PC-9 (cell line): ENCODE measurements at regions not wholly inside any gene's neighbourhood (a gene's known extent, or its start where the extent isn't known, plus 50 kb on each side); places are given as distances from the start of the nearest gene placed in this dataset.

Experiments used
- BruUV-seq: library from RNA; stranded (reverse); fragments of 400-500 nt; replicated peaks from 2 replicates; lab custom pipeline; 2021; lab: Mats Ljungman, UMichigan
- CTCF ChIA-PET: fragments of 300-600 bp; sonication (Branson Sonifier 250); formaldehyde crosslinking; loops from one replicate; lab custom pipeline; 2022; ENCODE audit warnings: antibody characterized with exemption; lab: Charles Lee
- POLR2A ChIA-PET: fragments of 300-600 bp; sonication (Branson Sonifier 250); formaldehyde crosslinking; loops from one replicate; lab custom pipeline; 2022; ENCODE audit warnings: antibody characterized with exemption; ENCODE audit not compliant: unreplicated experiment; lab: Charles Lee
- DNase-seq, 2 experiments: peaks; one replicate each; pipeline versions ENCODE4 v3.0.0 to v3.0.0-alpha.2; 2015 to 2022; ENCODE audit warnings: mixed read lengths in 1 of 2
- H2AFZ ChIP-seq: fragments of 200-600 bp; sonication (generic); 2 replicates; pipeline ENCODE4 v1.8.1; 2017; ENCODE audit warnings: antibody characterized with exemption
- H3F3A ChIP-seq: fragments of 200-600 bp; sonication (generic); 2 replicates; pipeline ENCODE4 v1.8.1; 2017; ENCODE audit warnings: antibody characterized with exemption, mild to moderate bottlenecking, low read depth; ENCODE audit not compliant: insufficient read depth
- H3K27ac ChIP-seq: fragments of 200-600 bp; sonication (generic); 2 replicates; pipeline ENCODE4 v1.6.1; 2016; ENCODE audit warnings: mixed run types
- H3K27me3 ChIP-seq: fragments of 200-600 bp; sonication (generic); 2 replicates; pipeline ENCODE4 v1.6.1; 2016; ENCODE audit warnings: low read depth, mixed run types; ENCODE audit not compliant: insufficient read depth
- H3K36me3 ChIP-seq: fragments of 200-600 bp; sonication (generic); 2 replicates; pipeline ENCODE4 v1.6.1; 2016; ENCODE audit warnings: low read depth, mixed run types
- H3K4me1 ChIP-seq: fragments of 200-600 bp; sonication (generic); replicated peaks from 2 replicates; pipeline ENCODE4 v1.6.1; 2016; ENCODE audit warnings: mixed run types; ENCODE audit not compliant: insufficient read depth
- H3K4me2 ChIP-seq: fragments of 200-600 bp; sonication (generic); 2 replicates; pipeline ENCODE4 v1.6.1; 2017; ENCODE audit warnings: mixed run types
- H3K4me3 ChIP-seq: fragments of 200-600 bp; sonication (generic); 2 replicates; pipeline ENCODE4 v1.6.1; 2016; ENCODE audit warnings: mixed run types
- H3K79me2 ChIP-seq: fragments of 200-600 bp; sonication (generic); 2 replicates; pipeline ENCODE4 v1.6.1; 2017; ENCODE audit warnings: low read depth, mixed run types
- H3K9me2 ChIP-seq: fragments of 200-600 bp; sonication (generic); 2 replicates; pipeline ENCODE4 v1.8.1; 2017; ENCODE audit warnings: mild to moderate bottlenecking; ENCODE audit not compliant: insufficient read depth
- H3K9me3 ChIP-seq: fragments of 200-600 bp; sonication (generic); 2 replicates; pipeline ENCODE4 v1.8.1; 2016; ENCODE audit warnings: low read depth; ENCODE audit not compliant: insufficient read depth
- H4K20me1 ChIP-seq: fragments of 200-600 bp; sonication (generic); 2 replicates; pipeline ENCODE4 v1.8.1; 2017; ENCODE audit not compliant: insufficient read depth
- CTCF ChIP-seq: fragments of 200-600 bp; sonication (generic); conservative IDR thresholded peaks from 2 replicates; pipeline ENCODE4 v1.6.1; 2017; ENCODE audit warnings: mixed run types, antibody characterized with exemption, mild to moderate bottlenecking, moderate library complexity
- EZH2 ChIP-seq: fragments of 200-600 bp; sonication (generic); IDR thresholded peaks from 2 replicates; pipeline ENCODE4 v1.8.0; 2017; ENCODE audit warnings: antibody characterized with exemption, low read depth
- intact Hi-C: fragments of 100-400 bp; cut with micrococcal nuclease; formaldehyde crosslinking; loops from one replicate; pipeline ENCODE4 v1.10.0; 2022; ENCODE audit not compliant: unreplicated experiment

- H3K79me2 ChIP-seq: no peaks in the 10 kb centered on the region
- no TSS peak for BruUV-seq
- H2AFZ ChIP-seq: no peak overlapping the region
- no peaks in the 10 kb centered on the region for H3K36me3 ChIP-seq
- H3F3A ChIP-seq: peaks cover 8% of the 10 kb centered on the region; the same call in 1 of the 2 replicates
- H3K27me3 ChIP-seq: no peaks in the 10 kb centered on the region
- H3K27ac ChIP-seq: no peak overlapping the region
- POLR2A ChIA-PET: no interaction called here
- H3K4me3 ChIP-seq: no peak overlapping the region
- no peaks in the 10 kb centered on the region for H3K9me3 ChIP-seq
- 0 out of 2 replicates have a peak, but pooled peaks cover 3% of the 10 kb centered on the region for H3K4me1 ChIP-seq
- CTCF ChIA-PET: no interaction called here
- no peaks in the 10 kb centered on the region for H4K20me1 ChIP-seq
- no peak overlapping the region for H3K4me2 ChIP-seq
- DNase-seq: no peak
- H3K9me2 ChIP-seq: no peaks in the 10 kb centered on the region
- TF ChIP-seq CTCF (no peak), EZH2 (no peak)
- intact Hi-C loops: no loop called here
Observed at GRCh38 chr15:88987591-88987933, 74.4 kb upstream of the MFGE8 start.

DNA sequence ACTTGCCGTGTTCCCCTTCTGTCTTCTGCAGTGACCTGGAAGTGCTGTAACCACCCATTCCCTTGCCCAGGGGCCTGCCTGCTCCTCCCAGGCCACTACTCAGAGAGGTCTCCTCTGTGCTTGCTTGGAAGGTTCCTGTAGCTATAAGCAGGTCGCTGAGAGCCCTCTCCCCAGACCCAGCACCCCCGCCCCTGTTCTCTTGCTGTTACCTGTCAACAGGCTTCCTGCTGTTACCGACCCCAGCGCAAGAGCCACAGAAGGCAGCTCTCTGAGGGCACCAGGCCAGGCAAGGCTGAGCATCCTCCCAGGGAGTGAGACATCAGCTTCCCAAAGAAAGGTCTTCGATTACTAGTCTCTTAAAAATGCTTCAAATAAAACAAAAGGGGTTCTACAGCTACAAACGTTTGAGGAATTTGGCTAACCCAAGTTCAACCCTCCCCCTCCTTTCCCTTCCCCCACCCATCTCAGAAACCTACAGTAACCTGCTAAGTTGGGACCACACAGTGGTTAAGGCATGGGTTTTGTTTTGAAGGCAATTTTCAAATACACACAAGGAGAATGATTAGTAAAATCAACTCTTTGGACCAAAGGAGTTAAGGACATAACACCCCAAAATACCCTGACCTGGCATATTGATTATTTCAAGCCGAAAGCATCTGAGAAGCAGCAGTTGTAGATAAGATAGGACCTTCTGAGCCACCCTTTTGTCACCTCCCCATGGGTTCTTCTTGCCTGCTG is 74.9 kb upstream of the MFGE8 start:
- TF ChIP-seq CTCF: no peak
- no peak for TF ChIP-seq EZH2
- no peak for DNase-seq
- Histone ChIP-seq H3K4me3 (no peak overlapping the region), H3K9me3 (no peaks in the 10 kb centered on the region), H4K20me1 (no peaks in the 10 kb centered on the region), H3K27ac (no peak overlapping the region), H3K4me1 (no peaks in the 10 kb centered on the region), H3K79me2 (no peaks in the 10 kb centered on the region), H3K36me3 (no peaks in the 10 kb centered on the region), H3K27me3 (no peaks in the 10 kb centered on the region), H3K4me2 (no peak overlapping the region), H2AFZ (no peak overlapping the region), H3K9me2 (no peaks in the 10 kb centered on the region), H3F3A (peaks cover 8% of the 10 kb centered on the region; the same call in 1 of the 2 replicates)
- ChIA-PET POLR2A (no interaction called here), CTCF (no interaction called here)
- no TSS peak for BruUV-seq
- intact Hi-C loops: no loop called here

- H2AFZ ChIP-seq: no peak overlapping the region
- H3K9me2 ChIP-seq: no peaks in the 10 kb centered on the region
- DNase-seq: peak in 1 of 2 experiments; percentile 75
- no peak overlapping the region for H3K27ac ChIP-seq
- POLR2A ChIA-PET: no interaction called here
- no TSS peak for BruUV-seq
- H4K20me1 ChIP-seq: no peaks in the 10 kb centered on the region
- no peaks in the 10 kb centered on the region for H3K9me3 ChIP-seq
- TF ChIP-seq CTCF (no peak), EZH2 (no peak)
- H3K79me2 ChIP-seq: no peaks in the 10 kb centered on the region
- no peak overlapping the region for H3K4me2 ChIP-seq
- intact Hi-C loops: no loop called here
- H3K36me3 ChIP-seq: no peaks in the 10 kb centered on the region
- no peaks in the 10 kb centered on the region for H3K27me3 ChIP-seq
- no peaks in the 10 kb centered on the region for H3K4me1 ChIP-seq
- CTCF ChIA-PET: interaction anchor here (0.6 kb wide), 1 partner anchor 78 kb away, joined by 4 read pairs; no protein-coding TSS in a partner anchor
- H3K4me3 ChIP-seq: no peak overlapping the region
- peaks cover 8% of the 10 kb centered on the region; the same call in 1 of the 2 replicates for H3F3A ChIP-seq
Observed at GRCh38 chr15:88989578-88989977, 76.4 kb upstream of the MFGE8 start.
